ENCODE measurements at regions not wholly inside any gene's neighbourhood (a gene's known extent, or its start where the extent isn't known, plus 50 kb on each side); places are given as distances from the start of the nearest gene placed in this dataset.

GRCh38 chr2:111252436-111252835 is 131.7 kb downstream of the BCL2L11 start:
- no peak for TF ChIP-seq CTCF (conservative IDR thresholded peaks at IDR 0.05; ENCODE audit: low read length)
- TF ChIP-seq EZH2phosphoT487 (IDR thresholded peaks at IDR 0.05; ENCODE audit: borderline replicate concordance, low read depth, low read length), result no peak
